Activated CD4-positive, alpha-beta T cell treated with anti-CD3 and anti-CD28 coated beads, Interleukin-2, amount 10 ng/mL, durations not matched to agents 7 days and 5 days (primary cell): ENCODE measurements at regions not wholly inside any gene's neighbourhood (a gene's known extent, or its start where the extent isn't known, plus 50 kb on each side); places are given as distances from the start of the nearest gene placed in this dataset.

Source experiments
- CTCF ChIA-PET: fragments of 350-600 bp; sonication (Branson Sonifier 250); formaldehyde crosslinking; loops from one replicate; lab custom pipeline; 2021; ENCODE audit warnings: antibody characterized with exemption; lab: Charles Lee
- POLR2A ChIA-PET: fragments of 350-600 bp; sonication (Branson Sonifier 250); formaldehyde crosslinking; loops from one replicate; lab custom pipeline; 2021; ENCODE audit warnings: antibody characterized with exemption; lab: Charles Lee
- DNase-seq: peaks from one replicate; pipeline ENCODE4 v3.0.0-alpha.2; 2020
- H3K27ac Mint-ChIP-seq: one replicate; pipeline ENCODE4 v1.8.0; 2021; ENCODE audit warnings: mild to moderate bottlenecking, moderate library complexity, mixed read lengths
- H3K27me3 Mint-ChIP-seq: one replicate; pipeline ENCODE4 v1.8.0; 2021; ENCODE audit warnings: mixed read lengths
- H3K36me3 Mint-ChIP-seq: one replicate; pipeline ENCODE4 v1.8.0; 2021; ENCODE audit warnings: low read depth, mixed read lengths
- H3K4me1 Mint-ChIP-seq: one replicate; pipeline ENCODE4 v1.8.0; 2021; ENCODE audit warnings: mixed read lengths
- H3K4me3 Mint-ChIP-seq: one replicate; pipeline ENCODE4 v1.8.0; 2021; ENCODE audit warnings: mild to moderate bottlenecking, moderate library complexity, mixed read lengths
- H3K9me3 Mint-ChIP-seq: one replicate; pipeline ENCODE4 v1.8.0; 2021; ENCODE audit warnings: mixed read lengths

DNA sequence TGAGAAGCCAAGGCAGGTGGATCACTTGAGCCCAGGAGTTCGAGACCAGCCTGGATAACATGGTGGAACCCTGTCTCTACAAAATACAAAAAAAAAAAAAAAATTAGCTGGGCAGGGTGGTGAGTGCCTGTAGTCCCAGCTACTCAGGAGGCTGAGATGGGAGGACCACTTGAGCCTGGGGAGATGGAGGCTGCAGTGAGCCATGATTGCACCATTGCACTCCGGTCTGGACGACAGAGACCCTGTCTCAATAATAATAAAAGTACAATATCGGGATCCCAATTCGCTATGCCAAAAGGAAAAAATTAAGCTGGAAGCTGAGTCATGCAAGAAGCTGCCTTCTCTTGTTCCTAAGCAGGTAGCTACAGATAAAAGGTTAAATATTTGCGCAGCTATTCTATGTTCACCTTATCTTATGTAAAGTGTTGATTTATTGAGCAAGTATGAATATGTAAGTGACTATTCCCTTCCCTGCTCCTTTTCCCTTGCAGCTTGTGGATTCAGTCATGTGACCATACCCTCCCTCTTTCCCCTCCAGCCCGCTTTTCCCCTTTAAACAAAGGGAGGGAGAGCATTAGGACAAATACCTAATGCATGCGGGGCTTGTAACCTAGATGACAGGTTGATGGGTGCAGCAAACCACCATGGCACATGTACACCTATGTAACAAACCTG lies 112.0 kb downstream of the LITAF start:
- ChIA-PET CTCF (interaction anchor here (0.6 to 2.2 kb wide), 2 partner anchors 9 to 606 kb away, joined by 3 to 6 read pairs; no protein-coding TSS in a partner anchor), POLR2A (no interaction called here)
- no peaks in the 10 kb centered on the region for H3K36me3 Mint-ChIP-seq
- no peak overlapping the region for H3K27ac Mint-ChIP-seq
- no peaks in the 10 kb centered on the region for H3K27me3 Mint-ChIP-seq
- no peak for DNase-seq
- H3K9me3 Mint-ChIP-seq: no peaks in the 10 kb centered on the region
- H3K4me1 Mint-ChIP-seq: no peaks in the 10 kb centered on the region
- H3K4me3 Mint-ChIP-seq: no peak overlapping the region

GRCh38 chr16:11475896-11476630 lies 110.7 kb downstream of the LITAF start:
- CTCF ChIA-PET: interaction anchor here (0.5 to 1.0 kb wide), 2 partner anchors 56 to 679 kb away, joined by 3 to 5 read pairs; no protein-coding TSS in a partner anchor

DNA sequence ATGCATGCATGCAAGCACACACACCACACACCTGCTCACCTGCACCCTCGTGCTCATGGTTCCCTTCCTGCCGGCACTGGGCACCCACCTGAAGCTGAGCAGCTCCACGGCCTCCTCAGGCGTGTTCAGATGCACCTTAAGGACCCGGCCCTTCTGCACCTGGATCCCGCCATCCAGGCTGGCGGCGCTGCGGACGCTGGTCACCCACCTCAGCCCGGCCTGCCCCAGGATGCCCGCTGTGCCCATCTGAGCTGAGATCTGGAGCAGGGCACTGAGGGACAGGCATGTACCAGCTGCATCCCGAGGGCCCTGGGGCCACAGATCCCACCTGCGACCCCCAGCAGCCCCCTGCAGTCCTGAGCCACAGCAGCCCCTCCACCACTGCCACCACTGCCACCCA lies 110.0 kb downstream of the LITAF start:
- no peaks in the 10 kb centered on the region for H3K36me3 Mint-ChIP-seq
- no peaks in the 10 kb centered on the region for H3K4me1 Mint-ChIP-seq
- H3K4me3 Mint-ChIP-seq: no peak overlapping the region
- CTCF ChIA-PET: interaction anchor here (0.5 kb wide), 1 partner anchor 679 kb away, joined by 5 read pairs; no protein-coding TSS in a partner anchor
- no peak for DNase-seq
- H3K27me3 Mint-ChIP-seq: no peaks in the 10 kb centered on the region
- peaks cover 10% of the 10 kb centered on the region for H3K9me3 Mint-ChIP-seq
- POLR2A ChIA-PET: no interaction called here
- no peak overlapping the region for H3K27ac Mint-ChIP-seq

More at GRCh38 chr16:11475896-11476630, 110.7 kb downstream of the LITAF start:
- Mint-ChIP-seq H3K9me3 (peaks cover 9% of the 10 kb centered on the region), H3K4me3 (no peak overlapping the region), H3K36me3 (no peaks in the 10 kb centered on the region), H3K27me3 (no peaks in the 10 kb centered on the region), H3K4me1 (no peaks in the 10 kb centered on the region), H3K27ac (no peak overlapping the region)
- POLR2A ChIA-PET: no interaction called here
- DNase-seq: no peak

DNA sequence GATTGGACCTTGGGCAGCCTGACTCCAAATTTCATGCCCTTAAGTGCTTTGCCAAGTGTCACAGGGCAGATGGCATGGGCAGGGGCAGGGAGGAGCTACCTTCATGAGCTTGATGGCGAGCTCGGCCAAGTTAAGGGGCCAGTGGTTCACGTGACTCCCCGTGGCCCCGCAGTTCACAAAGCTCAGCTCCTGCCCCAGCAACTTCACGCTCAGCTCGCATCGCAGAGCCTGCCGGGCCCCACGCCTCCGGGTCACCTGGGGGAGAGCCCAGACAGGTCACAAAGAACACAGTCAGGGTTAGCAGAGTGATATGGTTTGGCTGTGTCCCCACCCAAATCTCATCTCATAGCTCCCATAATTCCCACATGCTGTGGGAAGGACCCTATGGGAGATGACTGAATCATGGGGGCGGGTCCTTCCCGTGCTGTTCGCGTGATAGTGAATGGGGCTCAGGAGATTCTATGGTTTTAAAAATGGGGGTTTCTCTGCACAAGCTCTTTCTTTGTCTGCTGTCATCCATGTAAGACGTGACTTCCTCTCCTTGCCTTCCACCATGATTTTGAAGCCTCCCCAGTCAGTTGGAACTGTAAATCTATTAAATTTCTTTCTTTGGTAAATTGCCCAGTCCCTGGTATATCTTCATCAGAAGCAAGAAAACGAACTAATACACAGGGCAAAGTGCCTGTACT lies 108.1 kb downstream of the LITAF start:
- Mint-ChIP-seq H3K27me3 (no peaks in the 10 kb centered on the region), H3K27ac (no peak overlapping the region), H3K9me3 (peaks cover 22% of the 10 kb centered on the region), H3K36me3 (no peaks in the 10 kb centered on the region), H3K4me3 (no peak overlapping the region), H3K4me1 (no peaks in the 10 kb centered on the region)
- no peak for DNase-seq
- POLR2A ChIA-PET: no interaction called here
- CTCF ChIA-PET: interaction anchor here (0.6 to 1.0 kb wide), 2 partner anchors 11 to 26 kb away, joined by 4 read pairs; no protein-coding TSS in a partner anchor

GRCh38 chr16:11479916-11480315 lies 106.8 kb downstream of the LITAF start:
- no peaks in the 10 kb centered on the region for H3K36me3 Mint-ChIP-seq
- H3K4me1 Mint-ChIP-seq: no peaks in the 10 kb centered on the region
- POLR2A ChIA-PET: no interaction called here
- H3K4me3 Mint-ChIP-seq: no peak overlapping the region
- no peak for DNase-seq
- H3K9me3 Mint-ChIP-seq: peaks cover 28% of the 10 kb centered on the region
- H3K27me3 Mint-ChIP-seq: no peaks in the 10 kb centered on the region
- CTCF ChIA-PET: no interaction called here
- no peak overlapping the region for H3K27ac Mint-ChIP-seq

- Mint-ChIP-seq H3K9me3 (peaks cover 31% of the 10 kb centered on the region), H3K27ac (no peak overlapping the region), H3K4me3 (no peak overlapping the region), H3K36me3 (peaks cover 3% of the 10 kb centered on the region), H3K4me1 (no peaks in the 10 kb centered on the region), H3K27me3 (no peaks in the 10 kb centered on the region)
- DNase-seq: no peak
- ChIA-PET POLR2A (no interaction called here), CTCF (no interaction called here)
Observed at GRCh38 chr16:11480634-11481033, 106.1 kb downstream of the LITAF start.

DNA sequence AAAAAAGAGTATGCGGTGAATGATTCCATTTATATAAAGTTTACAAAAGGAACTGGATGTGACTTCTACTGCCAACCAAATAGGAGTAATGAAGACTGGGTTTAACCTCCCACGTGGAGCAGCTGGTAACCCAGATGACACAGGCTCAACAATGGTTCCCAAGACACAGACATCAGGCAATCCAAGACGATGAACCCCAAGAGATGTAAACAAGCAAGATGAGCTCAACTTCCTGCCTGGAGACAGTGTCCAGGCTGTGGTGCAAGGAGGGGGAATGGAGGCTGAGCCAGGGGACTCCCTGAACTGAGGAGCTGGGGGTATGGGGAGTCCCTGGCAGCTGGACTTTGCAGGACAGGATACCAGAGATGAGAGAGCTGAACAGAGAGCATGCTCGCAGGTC lies 104.7 kb downstream of the LITAF start:
- no peak for DNase-seq
- Mint-ChIP-seq H3K36me3 (peaks cover 6% of the 10 kb centered on the region), H3K27me3 (no peaks in the 10 kb centered on the region), H3K4me3 (no peak overlapping the region), H3K9me3 (peaks cover 34% of the 10 kb centered on the region), H3K4me1 (no peaks in the 10 kb centered on the region), H3K27ac (no peak overlapping the region)
- CTCF ChIA-PET: interaction anchor here (0.6 kb wide), 1 partner anchor 251 kb away, joined by 3 read pairs; no protein-coding TSS in a partner anchor
- POLR2A ChIA-PET: no interaction called here

- H3K4me1 Mint-ChIP-seq: no peaks in the 10 kb centered on the region
- no peak overlapping the region for H3K27ac Mint-ChIP-seq
- H3K27me3 Mint-ChIP-seq: no peaks in the 10 kb centered on the region
- peaks cover 6% of the 10 kb centered on the region for H3K36me3 Mint-ChIP-seq
- H3K4me3 Mint-ChIP-seq: no peak overlapping the region
- ChIA-PET CTCF (interaction anchor here (2.2 kb wide), 1 partner anchor 10 kb away, joined by 6 read pairs; no protein-coding TSS in a partner anchor), POLR2A (no interaction called here)
- H3K9me3 Mint-ChIP-seq: peaks cover 34% of the 10 kb centered on the region
- DNase-seq: no peak
Observed at GRCh38 chr16:11482946-11483748, 103.6 kb downstream of the LITAF start.

DNA sequence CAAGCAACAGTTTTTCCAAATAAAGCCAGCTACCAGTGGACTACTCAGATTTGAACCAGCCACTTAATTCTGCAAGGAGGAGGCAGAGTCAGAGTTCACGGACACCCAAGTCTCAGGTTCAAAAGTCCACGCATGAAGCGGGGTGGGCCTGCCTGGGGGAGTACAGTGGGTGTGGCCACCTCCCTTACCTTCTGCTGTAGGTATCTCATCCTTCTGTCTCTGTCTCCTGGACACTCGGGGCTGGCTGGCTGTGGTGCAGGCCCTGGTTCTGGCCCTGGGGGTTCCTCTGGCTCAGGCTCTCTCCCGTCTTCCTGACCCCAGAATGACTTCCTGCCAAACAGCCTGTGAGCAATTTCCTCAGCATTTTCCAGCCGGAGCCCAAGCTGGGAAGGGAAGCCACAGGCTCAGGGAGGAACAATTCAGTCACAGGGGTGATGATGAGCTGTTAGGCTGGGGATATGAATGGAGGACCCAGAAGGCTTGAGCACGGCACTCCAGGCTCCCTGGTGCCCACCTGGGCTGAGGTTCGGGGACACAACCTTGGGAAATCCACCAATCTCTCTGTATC lies 101.9 kb downstream of the LITAF start:
- no peak overlapping the region for H3K27ac Mint-ChIP-seq
- peaks cover 6% of the 10 kb centered on the region for H3K36me3 Mint-ChIP-seq
- H3K9me3 Mint-ChIP-seq: peaks cover 34% of the 10 kb centered on the region
- no peaks in the 10 kb centered on the region for H3K27me3 Mint-ChIP-seq
- ChIA-PET CTCF (interaction anchor here (2.2 kb wide), 1 partner anchor 11 kb away, joined by 6 read pairs; no protein-coding TSS in a partner anchor), POLR2A (no interaction called here)
- no peak for DNase-seq
- no peak overlapping the region for H3K4me3 Mint-ChIP-seq
- H3K4me1 Mint-ChIP-seq: no peaks in the 10 kb centered on the region

DNA sequence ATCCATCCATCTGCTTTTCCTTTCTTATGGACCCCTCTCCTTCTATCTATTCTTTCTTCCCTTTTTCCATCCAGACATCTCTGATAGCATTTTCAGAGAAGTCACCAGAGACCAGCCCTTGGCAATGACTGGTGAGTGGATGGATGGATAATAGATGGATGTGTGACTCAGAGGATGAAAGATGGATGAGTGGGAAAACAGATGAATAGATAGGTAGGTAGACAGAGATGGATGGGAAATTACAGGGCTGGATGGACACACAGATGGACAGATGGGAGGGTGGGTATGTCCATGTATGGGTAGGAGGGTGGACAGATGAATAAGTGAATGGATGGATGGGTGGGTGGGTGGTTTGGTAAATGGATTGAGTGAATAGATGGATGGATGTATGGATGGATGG lies 101.0 kb downstream of the LITAF start:
- H3K27ac Mint-ChIP-seq: no peak overlapping the region
- H3K36me3 Mint-ChIP-seq: peaks cover 6% of the 10 kb centered on the region
- H3K4me3 Mint-ChIP-seq: no peak overlapping the region
- ChIA-PET CTCF (no interaction called here), POLR2A (no interaction called here)
- H3K4me1 Mint-ChIP-seq: no peaks in the 10 kb centered on the region
- H3K9me3 Mint-ChIP-seq: peaks cover 31% of the 10 kb centered on the region
- DNase-seq: no peak
- H3K27me3 Mint-ChIP-seq: no peaks in the 10 kb centered on the region

DNA sequence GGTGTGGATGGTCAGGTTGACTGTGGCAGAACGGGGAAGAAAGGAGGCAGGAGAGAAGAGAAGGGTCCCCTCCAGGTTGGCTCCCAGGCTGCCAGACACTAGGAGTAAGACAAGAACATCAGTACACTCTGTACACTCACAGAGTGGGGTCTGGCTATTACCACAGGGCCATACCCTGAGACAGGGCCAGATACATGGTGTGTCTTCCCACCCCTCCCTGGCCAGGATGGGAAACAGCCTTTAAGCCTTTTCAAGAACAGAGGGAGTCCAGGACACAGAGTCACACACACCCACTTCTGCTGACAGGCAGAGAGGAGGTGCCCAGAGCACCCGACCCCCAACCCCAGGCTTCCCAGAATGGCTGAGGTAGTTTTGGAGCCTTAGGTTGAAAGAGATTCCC lies 99.4 kb downstream of the LITAF start:
- Mint-ChIP-seq H3K9me3 (peaks cover 27% of the 10 kb centered on the region), H3K36me3 (peaks cover 6% of the 10 kb centered on the region), H3K4me3 (no peak overlapping the region), H3K4me1 (no peaks in the 10 kb centered on the region), H3K27ac (no peak overlapping the region), H3K27me3 (no peaks in the 10 kb centered on the region)
- ChIA-PET CTCF (no interaction called here), POLR2A (no interaction called here)
- no peak for DNase-seq

- Mint-ChIP-seq H3K9me3 (peaks cover 23% of the 10 kb centered on the region), H3K4me1 (peaks cover 5% of the 10 kb centered on the region), H3K36me3 (peaks cover 8% of the 10 kb centered on the region), H3K27me3 (no peaks in the 10 kb centered on the region), H3K27ac (no peak overlapping the region), H3K4me3 (no peak overlapping the region)
- POLR2A ChIA-PET: interaction anchor here (0.7 kb wide), 1 partner anchor 50 kb away, joined by 4 read pairs; no protein-coding TSS in a partner anchor
- no peak for DNase-seq
- CTCF ChIA-PET: no interaction called here
Observed at GRCh38 chr16:11488304-11488703, 98.4 kb downstream of the LITAF start.
